ENCODE measurements at regions not wholly inside any gene's neighbourhood (a gene's known extent, or its start where the extent isn't known, plus 50 kb on each side); places are given as distances from the start of the nearest gene placed in this dataset.

DNA sequence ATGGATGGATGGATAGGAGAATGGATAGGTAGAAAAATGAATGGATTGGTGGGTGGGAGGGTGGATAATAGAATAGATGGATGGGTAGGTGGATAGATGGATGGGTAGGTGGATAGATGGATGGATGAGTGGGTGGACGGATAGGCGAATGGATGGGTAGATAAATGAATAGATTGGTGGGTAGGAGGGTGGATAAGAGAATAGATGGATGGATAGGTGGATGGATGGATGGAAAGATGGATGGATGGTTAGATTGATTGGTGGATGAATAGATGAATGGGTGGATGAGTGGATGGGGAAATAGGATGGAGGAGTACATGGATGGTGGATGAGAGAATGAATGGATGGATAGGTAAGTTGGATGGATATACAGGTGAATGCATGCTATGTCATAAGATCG lies 110.5 kb downstream of the CEBPB start:
- TF ChIP-seq, protein P1, sequence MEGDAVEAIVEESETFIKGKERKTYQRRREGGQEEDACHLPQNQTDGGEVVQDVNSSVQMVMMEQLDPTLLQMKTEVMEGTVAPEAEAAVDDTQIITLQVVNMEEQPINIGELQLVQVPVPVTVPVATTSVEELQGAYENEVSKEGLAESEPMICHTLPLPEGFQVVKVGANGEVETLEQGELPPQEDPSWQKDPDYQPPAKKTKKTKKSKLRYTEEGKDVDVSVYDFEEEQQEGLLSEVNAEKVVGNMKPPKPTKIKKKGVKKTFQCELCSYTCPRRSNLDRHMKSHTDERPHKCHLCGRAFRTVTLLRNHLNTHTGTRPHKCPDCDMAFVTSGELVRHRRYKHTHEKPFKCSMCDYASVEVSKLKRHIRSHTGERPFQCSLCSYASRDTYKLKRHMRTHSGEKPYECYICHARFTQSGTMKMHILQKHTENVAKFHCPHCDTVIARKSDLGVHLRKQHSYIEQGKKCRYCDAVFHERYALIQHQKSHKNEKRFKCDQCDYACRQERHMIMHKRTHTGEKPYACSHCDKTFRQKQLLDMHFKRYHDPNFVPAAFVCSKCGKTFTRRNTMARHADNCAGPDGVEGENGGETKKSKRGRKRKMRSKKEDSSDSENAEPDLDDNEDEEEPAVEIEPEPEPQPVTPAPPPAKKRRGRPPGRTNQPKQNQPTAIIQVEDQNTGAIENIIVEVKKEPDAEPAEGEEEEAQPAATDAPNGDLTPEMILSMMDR (conservative IDR thresholded peaks at IDR 0.05): no peak
- no peak overlapping the region for H3K4me3 Mint-ChIP-seq
- DNase-seq (ENCODE audit: low read depth, low spot score): no peak
- H3K36me3 Mint-ChIP-seq (ENCODE audit: low read depth): no peaks in the 10 kb centered on the region
- H3K27ac Mint-ChIP-seq (ENCODE audit: unreplicated experiment): no peak overlapping the region
- H3K27me3 Mint-ChIP-seq (ENCODE audit: low read depth): peaks cover 9% of the 10 kb centered on the region
- peaks cover 11% of the 10 kb centered on the region for H3K4me1 Mint-ChIP-seq
- peaks cover 3% of the 10 kb centered on the region for H3K9me3 Mint-ChIP-seq

DNA sequence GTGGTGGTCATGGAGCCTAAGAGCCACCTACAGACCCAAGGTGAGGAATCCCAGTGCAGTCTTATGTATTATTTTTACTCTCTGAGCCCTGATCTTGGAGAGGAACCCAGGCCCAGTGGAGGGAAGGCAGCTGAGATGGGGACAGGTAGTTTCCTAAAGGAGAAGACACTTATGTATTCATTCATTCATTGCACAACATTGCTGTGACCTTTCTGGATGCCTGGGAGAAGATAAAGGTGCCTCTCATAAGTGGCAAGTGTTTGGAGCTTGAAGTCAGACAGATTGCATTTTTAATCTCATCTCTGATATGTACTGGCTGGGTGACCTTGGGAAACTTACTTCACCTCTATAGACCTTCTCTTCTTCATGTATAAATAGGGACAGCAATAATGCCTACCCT lies 111.1 kb downstream of the CEBPB start:
- H3K9me3 Mint-ChIP-seq: peaks cover 3% of the 10 kb centered on the region
- peaks cover 9% of the 10 kb centered on the region for H3K27me3 Mint-ChIP-seq (ENCODE audit: low read depth)
- no peak overlapping the region for H3K4me3 Mint-ChIP-seq
- peaks cover 16% of the 10 kb centered on the region for H3K4me1 Mint-ChIP-seq
- DNase-seq (ENCODE audit: low read depth, low spot score): no peak
- TF ChIP-seq, protein P1 (conservative IDR thresholded peaks at IDR 0.05): no peak
- H3K36me3 Mint-ChIP-seq (ENCODE audit: low read depth): no peaks in the 10 kb centered on the region
- no peak overlapping the region for H3K27ac Mint-ChIP-seq (ENCODE audit: unreplicated experiment)

DNA sequence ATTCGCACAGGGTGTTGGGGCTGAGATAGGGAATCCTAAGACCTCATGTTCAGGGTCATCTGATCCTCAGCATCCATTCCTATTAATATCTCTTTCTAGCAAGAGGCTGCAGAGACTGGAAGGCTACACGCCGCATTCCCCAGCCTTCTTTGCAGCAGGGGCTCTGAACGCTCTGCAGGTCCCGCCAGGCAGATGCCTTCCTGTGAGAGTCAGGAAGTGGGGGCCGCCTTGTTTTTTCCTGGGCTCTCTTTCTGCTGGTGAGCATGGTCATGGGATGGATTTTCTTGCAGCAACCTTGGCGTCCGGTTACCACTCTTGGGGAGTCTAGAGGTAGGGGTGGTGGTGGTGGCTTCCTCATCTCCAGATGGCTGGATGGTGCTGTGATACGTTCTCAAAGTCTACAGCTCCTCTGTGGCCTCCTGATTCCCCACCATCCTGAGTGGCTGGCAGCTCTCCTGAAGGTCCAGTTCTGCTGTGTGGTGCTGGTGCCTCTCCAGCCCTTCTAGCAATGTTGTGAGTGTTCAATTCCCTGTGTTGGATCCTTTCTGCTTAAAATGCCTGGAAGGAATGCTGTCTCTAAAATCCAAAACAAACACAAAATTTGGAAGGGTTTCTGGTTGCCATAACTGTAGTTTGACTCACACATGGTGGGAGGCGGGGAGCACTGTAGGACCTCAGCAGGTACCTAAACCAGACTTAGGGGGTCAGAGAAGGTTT lies 111.9 kb downstream of the CEBPB start:
- H3K27ac Mint-ChIP-seq (ENCODE audit: unreplicated experiment): no peak overlapping the region
- no peaks in the 10 kb centered on the region for H3K36me3 Mint-ChIP-seq (ENCODE audit: low read depth)
- DNase-seq (ENCODE audit: low read depth, low spot score): no peak
- TF ChIP-seq, protein P1 (conservative IDR thresholded peaks at IDR 0.05): no peak
- H3K27me3 Mint-ChIP-seq (ENCODE audit: low read depth): peaks cover 9% of the 10 kb centered on the region
- peaks cover 3% of the 10 kb centered on the region for H3K9me3 Mint-ChIP-seq
- H3K4me1 Mint-ChIP-seq: peaks cover 17% of the 10 kb centered on the region
- no peak overlapping the region for H3K4me3 Mint-ChIP-seq

DNA sequence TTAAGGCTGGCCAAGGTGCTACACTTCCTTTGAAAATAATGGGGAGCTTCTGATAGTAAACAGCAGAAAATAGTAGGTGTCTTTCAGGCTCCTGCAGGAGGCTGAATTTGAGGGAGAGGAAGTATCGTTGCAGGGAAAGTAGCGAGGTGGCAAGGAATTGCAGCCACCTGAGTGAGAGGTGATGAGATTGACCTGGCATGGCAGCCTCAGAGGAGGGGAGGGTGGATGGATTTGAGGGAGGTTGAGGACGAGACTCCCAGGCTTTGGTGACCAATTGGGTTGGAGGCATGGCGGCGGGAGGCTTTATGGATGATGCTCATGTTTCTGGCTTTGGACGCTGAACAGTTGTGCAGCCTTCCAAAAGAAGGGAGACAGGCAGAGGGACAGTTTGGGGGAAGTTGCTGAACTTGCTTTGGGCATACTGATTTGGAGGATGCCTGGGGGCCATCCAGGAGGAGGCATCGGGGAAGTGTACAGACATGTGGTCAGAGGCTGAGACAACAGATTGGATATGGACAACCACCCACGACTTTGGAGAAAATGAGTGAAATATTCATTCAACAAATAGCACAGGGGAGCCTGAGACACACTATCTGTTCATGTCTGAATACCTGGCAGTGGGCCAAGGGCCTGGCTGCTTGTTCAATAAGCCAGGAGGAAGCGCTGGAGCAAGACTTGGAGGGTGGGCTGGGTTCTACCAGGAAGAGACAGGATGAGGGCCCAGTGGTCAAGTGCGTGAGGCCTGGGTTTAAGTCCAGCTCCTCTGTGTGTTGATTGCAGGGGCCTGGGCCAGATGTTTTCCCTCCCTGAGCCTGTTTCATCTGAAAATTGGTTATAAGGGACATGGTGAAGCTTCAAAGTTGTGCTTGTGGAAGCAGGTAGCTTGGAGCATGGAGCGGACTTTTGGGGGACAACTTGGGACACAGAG lies 113.2 kb downstream of the CEBPB start:
- H3K4me3 Mint-ChIP-seq: no peak overlapping the region
- H3K9me3 Mint-ChIP-seq: peaks cover 3% of the 10 kb centered on the region
- TF ChIP-seq, protein P1 (conservative IDR thresholded peaks at IDR 0.05): no peak
- no peaks in the 10 kb centered on the region for H3K36me3 Mint-ChIP-seq (ENCODE audit: low read depth)
- peaks cover 21% of the 10 kb centered on the region for H3K4me1 Mint-ChIP-seq
- H3K27me3 Mint-ChIP-seq (ENCODE audit: low read depth): peaks cover 9% of the 10 kb centered on the region
- no peak for DNase-seq (ENCODE audit: low read depth, low spot score)
- H3K27ac Mint-ChIP-seq (ENCODE audit: unreplicated experiment): no peak overlapping the region

DNA sequence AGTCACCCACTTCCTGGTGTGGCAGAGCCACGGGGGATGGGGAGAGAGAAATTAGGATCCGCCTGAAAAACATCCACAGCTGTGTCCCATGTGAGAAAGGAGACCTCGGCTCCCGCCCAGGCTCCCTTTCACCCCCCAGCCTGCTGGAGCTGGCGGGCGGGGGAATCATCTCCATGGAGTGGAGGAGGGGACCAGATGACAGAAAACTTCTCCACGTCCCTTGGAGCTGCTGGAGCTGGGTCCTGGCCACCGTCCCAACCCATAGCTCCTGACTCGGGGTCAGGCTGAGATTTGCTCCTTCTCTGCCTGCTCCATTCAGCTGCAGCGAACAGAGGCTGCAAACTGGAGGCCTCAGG lies 113.8 kb downstream of the CEBPB start:
- H3K4me3 Mint-ChIP-seq: no peak overlapping the region
- DNase-seq (ENCODE audit: low read depth, low spot score): no peak
- H3K36me3 Mint-ChIP-seq (ENCODE audit: low read depth): no peaks in the 10 kb centered on the region
- no peak overlapping the region for H3K27ac Mint-ChIP-seq (ENCODE audit: unreplicated experiment)
- H3K27me3 Mint-ChIP-seq (ENCODE audit: low read depth): peaks cover 9% of the 10 kb centered on the region
- H3K4me1 Mint-ChIP-seq: peaks cover 24% of the 10 kb centered on the region
- TF ChIP-seq, protein P1 (conservative IDR thresholded peaks at IDR 0.05): no peak
- peaks cover 3% of the 10 kb centered on the region for H3K9me3 Mint-ChIP-seq

Data from neural crest cell (in vitro differentiated cells).